GM12878 (cell line): ENCODE measurements at regions not wholly inside any gene's neighbourhood (a gene's known extent, or its start where the extent isn't known, plus 50 kb on each side); places are given as distances from the start of the nearest gene placed in this dataset.

Source experiments
- ATAC-seq: fragments of 200-7000 bp; cut with Tn5 transposase; 3 replicates; pipeline ENCODE4 v1.9.1; 2020; ENCODE audit warnings: mild to moderate bottlenecking, moderate library complexity
- BruUV-seq: library from RNA; stranded (reverse); fragments of 400-500 nt; replicated peaks from 2 replicates; lab custom pipeline; 2021; lab: Mats Ljungman, UMichigan
- CTCF ChIA-PET: fragments of 300-600 bp; sonication (Branson Sonifier 250); formaldehyde crosslinking; extraction: SDS; loops from one replicate; lab custom pipeline; 2021; ENCODE audit warnings: inconsistent platforms; lab: Yijun Ruan, JAX
- POLR2A ChIA-PET: fragments of 350-600 bp; formaldehyde crosslinking; extraction: SDS; loops from one replicate; lab custom pipeline; 2021; ENCODE audit warnings: inconsistent platforms; lab: Charles Lee
- RAD21 ChIA-PET: fragments of 300-600 bp; sonication (Branson Sonifier 250); formaldehyde crosslinking; loops from one replicate; lab custom pipeline; 2023; ENCODE audit warnings: antibody characterized with exemption; ENCODE audit not compliant: unreplicated experiment; lab: Charles Lee
- SMC1A ChIA-PET: fragments of 300-600 bp; sonication (Branson Sonifier 250); formaldehyde crosslinking; loops from one replicate; lab custom pipeline; 2023; ENCODE audit not compliant: unreplicated experiment, uncharacterized antibody; lab: Charles Lee
- DNase-seq: peaks from one replicate; pipeline ENCODE4 v3.0.0-alpha.2; 2011; ENCODE audit warnings: low read depth, low spot score
- FAIRE-seq: peaks from 3 replicates; lab custom pipeline; 2011; peaks lifted over from hg19 to GRCh38; lab: Jason Lieb, UNC
- H2AFZ ChIP-seq: 2 replicates; pipeline ENCODE4 v1.6.0; 2011; ENCODE audit warnings: low read depth, low read length, control low read depth; ENCODE audit not compliant: control insufficient read depth
- H3K27ac ChIP-seq: 2 replicates; pipeline ENCODE4 v1.5.1; 2011; ENCODE audit warnings: control low read depth; ENCODE audit not compliant: control insufficient read depth, insufficient read depth
- H3K27me3 ChIP-seq, 2 experiments: replicated peaks in 1 of 2; 2 replicates each; pipeline versions ENCODE4 v1.6.0 to v1.6.1; 2011; ENCODE audit warnings: low read length in 1 of 2; ENCODE audit not compliant: control insufficient read depth in 2 of 2, insufficient read depth in 2 of 2
- H3K36me3 ChIP-seq, 2 experiments: 2 replicates each; pipeline ENCODE4 v1.5.1; 2011; ENCODE audit warnings: low read length in 1 of 2; ENCODE audit not compliant: control insufficient read depth in 2 of 2, insufficient read depth in 2 of 2
- H3K4me1 ChIP-seq: 2 replicates; pipeline ENCODE4 v1.6.1; 2011; ENCODE audit warnings: mild to moderate bottlenecking, low read length, moderate library complexity, mixed read lengths; ENCODE audit not compliant: control insufficient read depth, insufficient read depth
- H3K4me2 ChIP-seq: 2 replicates; pipeline ENCODE4 v1.6.0; 2011; ENCODE audit warnings: control low read depth; ENCODE audit not compliant: control insufficient read depth, insufficient read depth
- H3K4me3 ChIP-seq: fragments of 200-600 bp; sonication (generic); 2 replicates; pipeline ENCODE4 v1.5.1; 2016
- H3K79me2 ChIP-seq: 2 replicates; pipeline ENCODE4 v1.6.0; 2011; ENCODE audit warnings: low read length; ENCODE audit not compliant: control insufficient read depth, insufficient read depth
- H3K9ac ChIP-seq: 2 replicates; pipeline ENCODE4 v1.8.0; 2011; ENCODE audit warnings: low read length, control low read depth, mixed read lengths; ENCODE audit not compliant: control insufficient read depth, insufficient read depth
- H3K9me3 ChIP-seq: replicated peaks from 3 replicates; pipeline ENCODE4 v1.5.1; 2011; ENCODE audit warnings: mild to moderate bottlenecking, low read length; ENCODE audit not compliant: control insufficient read depth, insufficient read depth
- H4K20me1 ChIP-seq: 2 replicates; pipeline ENCODE4 v1.6.0; 2011; ENCODE audit not compliant: control insufficient read depth, insufficient read depth
- CREB1 ChIP-seq: IDR thresholded peaks from 2 replicates; pipeline ENCODE4 v1.6.1; 2012; ENCODE audit warnings: low read depth, mild to moderate bottlenecking, inconsistent platforms
- FOXM1 ChIP-seq: IDR thresholded peaks from 2 replicates; pipeline ENCODE4 v1.6.1; 2012; ENCODE audit warnings: low read depth, mild to moderate bottlenecking, inconsistent platforms, low read length, moderate library complexity
- GATAD2B ChIP-seq: fragments of 450-650 bp; conservative IDR thresholded peaks from 2 replicates; pipeline ENCODE4 v1.6.1; 2017; ENCODE audit warnings: low read depth, mild to moderate bottlenecking, moderate library complexity
- MTA2 ChIP-seq: fragments of 450-650 bp; IDR thresholded peaks from 2 replicates; pipeline ENCODE4 v1.6.1; 2016; ENCODE audit warnings: low read depth, mild to moderate bottlenecking, moderate library complexity
- STAT1 ChIP-seq: fragments of 450-650 bp; conservative IDR thresholded peaks from 2 replicates; pipeline ENCODE4 v1.6.1; 2014; ENCODE audit warnings: antibody characterized with exemption, mild to moderate bottlenecking
- WGBS: methylation state at CpG from one replicate; pipeline ENCODE4 v1.1.6; 2016; ENCODE audit warnings: low lambda C conversion rate; ENCODE audit not compliant: insufficient replicate concordance, insufficient coverage; ENCODE audit errors: missing lambda C conversion rate; 5-methylcytosine and 5-hydroxymethylcytosine counted together
- in situ Hi-C: fragments of 300-500 bp; cut with MboI; formaldehyde crosslinking; loops from 9 replicates; pipeline ENCODE4 v1.14.3; 2018; ENCODE audit warnings: mixed read lengths
- intact Hi-C: fragments of 100-400 bp; cut with micrococcal nuclease; formaldehyde crosslinking; loops from one replicate; pipeline ENCODE4 v1.14.2; 2022; ENCODE audit not compliant: unreplicated experiment
- TF ChIP-seq, protein P1 (sequence below): fragments of 450-650 bp; formaldehyde crosslinking; IDR thresholded peaks from 2 replicates; pipeline ENCODE4 v1.4.0; 2022; ENCODE audit warnings: mild to moderate bottlenecking, moderate library complexity
- TF ChIP-seq, protein P2 (sequence below): IDR thresholded peaks from 2 replicates; pipeline ENCODE4 v1.6.1; 2012; ENCODE audit warnings: low read depth, low read length, improper control_type of control experiment
- TF ChIP-seq, protein P3 (sequence below): IDR thresholded peaks from 2 replicates; pipeline ENCODE4 v1.6.1; 2011; ENCODE audit warnings: low read depth, low read length, improper control_type of control experiment, borderline replicate concordance
- TF ChIP-seq, protein P4 (sequence below): fragments of 450-650 bp; IDR thresholded peaks from 2 replicates; pipeline ENCODE4 v1.6.1; 2016; ENCODE audit warnings: mild to moderate bottlenecking

DNA sequence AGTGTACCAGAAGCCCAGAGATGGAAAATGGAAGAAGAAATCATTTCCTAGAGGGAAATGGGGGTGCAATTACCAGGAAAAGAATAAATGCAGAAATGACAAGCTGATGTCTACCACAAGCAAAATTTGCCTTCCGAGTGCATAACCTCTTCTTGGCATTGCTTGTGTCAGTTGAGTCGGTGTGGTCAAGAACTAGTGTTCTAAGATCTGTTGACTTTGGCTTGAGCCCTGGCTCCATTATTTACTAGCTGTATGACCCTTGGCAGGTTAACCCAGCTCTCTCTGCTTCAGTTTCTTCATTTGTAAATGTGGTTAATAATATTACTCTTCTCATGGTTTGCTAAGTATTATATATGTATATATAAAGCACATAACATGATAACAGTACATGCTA, 273.0 kb upstream of the IRX5 start:
- Histone ChIP-seq H3K36me3 (no peaks in the 10 kb centered on the region), H3K4me3 (no peak overlapping the region), H3K79me2 (no peaks in the 10 kb centered on the region), H3K4me1 (no peaks in the 10 kb centered on the region), H3K9ac (no peak overlapping the region), H2AFZ (no peak overlapping the region), H3K4me2 (no peak overlapping the region), H3K9me3 (no peaks in the 10 kb centered on the region; the same call in 2 of the 3 replicates), H4K20me1 (no peaks in the 10 kb centered on the region), H3K27ac (no peak overlapping the region), H3K27me3 (no peaks in the 10 kb centered on the region)
- TF ChIP-seq MTA2 (no peak), FOXM1 (no peak), STAT1 (no peak), CREB1 (no peak), GATAD2B (no peak)
- TF ChIP-seq, protein P1, sequence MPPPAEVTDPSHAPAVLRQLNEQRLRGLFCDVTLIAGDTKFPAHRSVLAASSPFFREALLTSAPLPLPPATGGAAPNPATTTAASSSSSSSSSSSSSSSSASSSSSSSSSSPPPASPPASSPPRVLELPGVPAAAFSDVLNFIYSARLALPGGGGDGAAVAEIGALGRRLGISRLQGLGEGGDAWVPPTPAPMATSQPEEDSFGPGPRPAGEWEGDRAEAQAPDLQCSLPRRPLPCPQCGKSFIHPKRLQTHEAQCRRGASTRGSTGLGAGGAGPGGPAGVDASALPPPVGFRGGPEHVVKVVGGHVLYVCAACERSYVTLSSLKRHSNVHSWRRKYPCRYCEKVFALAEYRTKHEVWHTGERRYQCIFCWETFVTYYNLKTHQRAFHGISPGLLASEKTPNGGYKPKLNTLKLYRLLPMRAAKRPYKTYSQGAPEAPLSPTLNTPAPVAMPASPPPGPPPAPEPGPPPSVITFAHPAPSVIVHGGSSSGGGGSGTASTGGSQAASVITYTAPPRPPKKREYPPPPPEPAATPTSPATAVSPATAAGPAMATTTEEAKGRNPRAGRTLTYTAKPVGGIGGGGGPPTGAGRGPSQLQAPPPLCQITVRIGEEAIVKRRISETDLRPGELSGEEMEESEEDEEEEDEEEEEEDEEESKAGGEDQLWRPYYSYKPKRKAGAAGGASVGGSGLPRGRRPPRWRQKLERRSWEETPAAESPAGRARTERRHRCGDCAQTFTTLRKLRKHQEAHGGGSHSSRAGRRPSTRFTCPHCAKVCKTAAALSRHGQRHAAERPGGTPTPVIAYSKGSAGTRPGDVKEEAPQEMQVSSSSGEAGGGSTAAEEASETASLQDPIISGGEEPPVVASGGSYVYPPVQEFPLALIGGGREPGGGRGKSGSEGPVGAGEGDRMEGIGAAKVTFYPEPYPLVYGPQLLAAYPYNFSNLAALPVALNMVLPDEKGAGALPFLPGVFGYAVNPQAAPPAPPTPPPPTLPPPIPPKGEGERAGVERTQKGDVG (CRISPR knock-in tag): no peak
- TF ChIP-seq, protein P2, sequence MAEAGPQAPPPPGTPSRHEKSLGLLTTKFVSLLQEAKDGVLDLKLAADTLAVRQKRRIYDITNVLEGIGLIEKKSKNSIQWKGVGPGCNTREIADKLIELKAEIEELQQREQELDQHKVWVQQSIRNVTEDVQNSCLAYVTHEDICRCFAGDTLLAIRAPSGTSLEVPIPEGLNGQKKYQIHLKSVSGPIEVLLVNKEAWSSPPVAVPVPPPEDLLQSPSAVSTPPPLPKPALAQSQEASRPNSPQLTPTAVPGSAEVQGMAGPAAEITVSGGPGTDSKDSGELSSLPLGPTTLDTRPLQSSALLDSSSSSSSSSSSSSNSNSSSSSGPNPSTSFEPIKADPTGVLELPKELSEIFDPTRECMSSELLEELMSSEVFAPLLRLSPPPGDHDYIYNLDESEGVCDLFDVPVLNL: no peak
- TF ChIP-seq, protein P3, sequence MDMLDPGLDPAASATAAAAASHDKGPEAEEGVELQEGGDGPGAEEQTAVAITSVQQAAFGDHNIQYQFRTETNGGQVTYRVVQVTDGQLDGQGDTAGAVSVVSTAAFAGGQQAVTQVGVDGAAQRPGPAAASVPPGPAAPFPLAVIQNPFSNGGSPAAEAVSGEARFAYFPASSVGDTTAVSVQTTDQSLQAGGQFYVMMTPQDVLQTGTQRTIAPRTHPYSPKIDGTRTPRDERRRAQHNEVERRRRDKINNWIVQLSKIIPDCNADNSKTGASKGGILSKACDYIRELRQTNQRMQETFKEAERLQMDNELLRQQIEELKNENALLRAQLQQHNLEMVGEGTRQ: no peak
- TF ChIP-seq, protein P4, sequence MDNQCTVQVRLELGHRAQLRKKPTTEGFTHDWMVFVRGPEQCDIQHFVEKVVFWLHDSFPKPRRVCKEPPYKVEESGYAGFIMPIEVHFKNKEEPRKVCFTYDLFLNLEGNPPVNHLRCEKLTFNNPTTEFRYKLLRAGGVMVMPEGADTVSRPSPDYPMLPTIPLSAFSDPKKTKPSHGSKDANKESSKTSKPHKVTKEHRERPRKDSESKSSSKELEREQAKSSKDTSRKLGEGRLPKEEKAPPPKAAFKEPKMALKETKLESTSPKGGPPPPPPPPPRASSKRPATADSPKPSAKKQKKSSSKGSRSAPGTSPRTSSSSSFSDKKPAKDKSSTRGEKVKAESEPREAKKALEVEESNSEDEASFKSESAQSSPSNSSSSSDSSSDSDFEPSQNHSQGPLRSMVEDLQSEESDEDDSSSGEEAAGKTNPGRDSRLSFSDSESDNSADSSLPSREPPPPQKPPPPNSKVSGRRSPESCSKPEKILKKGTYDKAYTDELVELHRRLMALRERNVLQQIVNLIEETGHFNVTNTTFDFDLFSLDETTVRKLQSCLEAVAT: no peak
- in situ Hi-C loops: no loop called here
- ATAC-seq (no peak), FAIRE-seq (no peak), DNase-seq (no peak)
- BruUV-seq: no TSS peak
- intact Hi-C loops: no loop called here
- RAD21 ChIA-PET: no interaction called here
- CTCF ChIA-PET: no interaction called here
- SMC1A ChIA-PET: no interaction called here
- POLR2A ChIA-PET: no interaction called here
- 64% methylated on average over 2 of the region's 2 CpGs for whole genome bisulfite sequencing
